ENCODE measurements at regions not wholly inside any gene's neighbourhood (a gene's known extent, or its start where the extent isn't known, plus 50 kb on each side); places are given as distances from the start of the nearest gene placed in this dataset.

DNA sequence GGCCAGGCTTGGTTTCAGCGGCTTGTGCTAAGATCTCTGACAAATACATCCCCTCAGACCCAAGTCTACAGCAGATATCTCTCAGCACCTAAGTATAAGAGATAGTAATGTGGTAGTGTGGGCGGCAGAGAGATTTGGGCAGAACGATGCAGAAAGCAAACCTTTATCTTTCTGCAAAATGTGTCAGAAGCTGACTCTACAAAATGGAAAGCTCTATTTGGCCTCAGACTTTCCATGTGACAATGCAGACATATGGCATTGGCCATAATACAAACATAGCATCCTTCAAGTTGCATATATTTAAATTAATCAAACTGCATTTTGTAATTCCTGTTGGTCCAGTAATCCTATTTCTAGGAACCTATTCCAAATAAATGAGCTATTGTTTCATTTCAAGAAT lies 102.5 kb upstream of the RAI14 start:
- TF ChIP-seq, protein P1, sequence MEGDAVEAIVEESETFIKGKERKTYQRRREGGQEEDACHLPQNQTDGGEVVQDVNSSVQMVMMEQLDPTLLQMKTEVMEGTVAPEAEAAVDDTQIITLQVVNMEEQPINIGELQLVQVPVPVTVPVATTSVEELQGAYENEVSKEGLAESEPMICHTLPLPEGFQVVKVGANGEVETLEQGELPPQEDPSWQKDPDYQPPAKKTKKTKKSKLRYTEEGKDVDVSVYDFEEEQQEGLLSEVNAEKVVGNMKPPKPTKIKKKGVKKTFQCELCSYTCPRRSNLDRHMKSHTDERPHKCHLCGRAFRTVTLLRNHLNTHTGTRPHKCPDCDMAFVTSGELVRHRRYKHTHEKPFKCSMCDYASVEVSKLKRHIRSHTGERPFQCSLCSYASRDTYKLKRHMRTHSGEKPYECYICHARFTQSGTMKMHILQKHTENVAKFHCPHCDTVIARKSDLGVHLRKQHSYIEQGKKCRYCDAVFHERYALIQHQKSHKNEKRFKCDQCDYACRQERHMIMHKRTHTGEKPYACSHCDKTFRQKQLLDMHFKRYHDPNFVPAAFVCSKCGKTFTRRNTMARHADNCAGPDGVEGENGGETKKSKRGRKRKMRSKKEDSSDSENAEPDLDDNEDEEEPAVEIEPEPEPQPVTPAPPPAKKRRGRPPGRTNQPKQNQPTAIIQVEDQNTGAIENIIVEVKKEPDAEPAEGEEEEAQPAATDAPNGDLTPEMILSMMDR (IDR thresholded peaks at IDR 0.05) = no peak
- no peak for TF ChIP-seq SMAD3 (CRISPR knock-in tag; IDR thresholded peaks at IDR 0.05; ENCODE audit: borderline replicate concordance)
- no peak for TF ChIP-seq ZNF263 (CRISPR knock-in tag; IDR thresholded peaks at IDR 0.05; ENCODE audit: low read depth)
- TF ChIP-seq ETV6 (CRISPR knock-in tag; IDR thresholded peaks at IDR 0.05) = no peak
- no peak for TF ChIP-seq FOXP1 (CRISPR knock-in tag; IDR thresholded peaks at IDR 0.05; ENCODE audit: borderline replicate concordance)
- no peak for TF ChIP-seq SP1 (CRISPR knock-in tag; conservative IDR thresholded peaks at IDR 0.05)
- TF ChIP-seq ATF1 (CRISPR knock-in tag; IDR thresholded peaks at IDR 0.05) = no peak
